ENCODE measurements at regions not wholly inside any gene's neighbourhood (a gene's known extent, or its start where the extent isn't known, plus 50 kb on each side); places are given as distances from the start of the nearest gene placed in this dataset.

DNA sequence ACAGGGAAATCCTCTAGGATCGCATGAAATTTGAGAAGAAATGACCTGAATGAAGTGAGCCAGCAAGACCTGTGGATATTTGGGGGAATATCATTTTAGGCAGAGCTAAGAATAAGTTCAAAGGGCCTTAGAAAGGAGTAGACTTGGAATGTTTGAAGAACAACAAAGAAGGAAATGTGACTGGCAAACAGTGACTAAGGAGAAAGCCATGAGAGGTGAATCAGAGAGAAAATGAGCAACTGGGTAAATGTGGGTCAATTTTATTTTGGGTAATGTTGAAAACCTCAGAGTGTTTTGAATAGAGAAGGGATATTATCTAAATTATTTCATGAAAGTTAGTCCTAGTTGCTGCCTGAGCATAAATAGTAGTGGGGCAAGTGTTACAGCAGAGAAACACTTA lies 672.8 kb downstream of the LMO4 start:
- no peak for DNase-seq (ENCODE audit: low spot score)

DNA sequence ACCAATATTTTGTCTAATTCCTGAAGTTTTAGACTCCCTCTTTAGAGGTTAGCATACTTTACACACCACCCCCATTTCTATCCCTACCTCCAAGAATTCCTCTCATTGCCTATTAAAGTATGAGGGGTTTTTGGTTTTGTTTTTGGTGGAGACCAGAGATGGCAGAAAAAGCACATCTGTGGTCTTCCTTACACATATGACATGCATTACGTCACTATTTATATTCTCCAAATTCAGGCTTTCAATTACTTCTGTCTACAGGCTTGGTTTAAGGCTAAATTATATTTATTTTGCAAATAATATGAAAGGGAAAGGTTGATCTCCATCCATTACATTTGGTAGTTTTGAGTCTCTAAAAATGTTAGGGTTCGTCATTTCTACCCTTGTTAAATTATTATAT lies 674.6 kb downstream of the LMO4 start:
- DNase-seq (ENCODE audit: low spot score), result no peak

DNA sequence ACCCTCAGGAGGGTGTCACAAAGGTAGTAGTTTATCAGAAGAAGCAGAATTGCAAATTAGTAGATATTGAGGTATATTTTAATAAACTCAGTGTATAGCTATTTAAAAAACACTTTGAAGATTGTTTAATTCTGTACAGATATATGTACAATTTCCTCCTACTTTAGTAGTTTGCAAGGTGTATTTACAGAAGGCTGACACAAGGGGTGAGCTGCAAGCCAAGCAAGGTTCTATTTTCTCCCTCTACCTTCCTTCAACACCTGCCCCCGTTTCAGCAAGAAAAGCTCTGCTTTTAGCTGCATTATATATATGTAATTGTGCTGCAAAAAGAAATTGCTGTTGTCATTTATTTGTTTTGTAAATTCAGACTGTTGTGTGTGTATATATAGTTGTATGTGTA lies 674.2 kb upstream of the PKN2 start:
- no peak for DNase-seq (ENCODE audit: low spot score)

DNA sequence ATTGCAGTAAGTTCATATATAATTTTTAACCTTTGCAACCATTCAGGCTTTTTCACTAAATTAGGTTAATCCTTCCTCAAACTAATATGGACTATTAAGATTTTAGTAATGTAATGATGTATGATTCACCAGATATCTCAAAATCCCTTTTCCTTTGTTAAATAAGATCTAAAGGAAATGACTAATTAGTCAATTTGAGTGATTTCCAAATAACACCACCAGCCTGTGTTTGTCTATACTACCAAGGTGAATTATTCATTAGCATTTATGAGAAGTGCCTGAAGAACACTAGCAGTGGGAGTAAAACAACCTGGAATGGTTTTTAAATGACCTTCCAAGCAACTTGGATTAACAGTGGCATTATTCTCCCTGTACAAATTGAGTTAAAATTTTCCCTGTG lies 670.6 kb upstream of the PKN2 start:
- no peak for DNase-seq (ENCODE audit: low spot score)

DNA sequence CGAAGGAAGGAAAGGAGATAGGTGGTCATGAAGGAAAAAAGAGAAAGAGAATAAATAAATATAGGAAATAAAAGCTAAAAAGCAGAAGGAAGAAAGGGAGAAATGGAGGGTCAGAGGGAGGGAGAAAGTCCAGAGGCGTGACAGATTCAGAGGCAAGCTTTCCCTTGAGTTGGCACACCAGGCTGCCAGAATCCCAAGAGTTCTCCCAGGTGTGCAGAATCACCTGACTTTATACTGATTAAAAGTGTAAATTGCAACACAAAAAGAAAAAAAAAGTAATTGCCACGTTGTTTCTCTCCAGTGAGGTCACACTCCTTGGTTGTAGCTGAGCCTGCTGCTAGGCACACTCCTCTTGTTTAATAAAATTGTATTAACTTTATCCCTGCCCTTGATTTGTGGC lies 669.9 kb upstream of the PKN2 start:
- no peak for DNase-seq (ENCODE audit: low spot score)

DNA sequence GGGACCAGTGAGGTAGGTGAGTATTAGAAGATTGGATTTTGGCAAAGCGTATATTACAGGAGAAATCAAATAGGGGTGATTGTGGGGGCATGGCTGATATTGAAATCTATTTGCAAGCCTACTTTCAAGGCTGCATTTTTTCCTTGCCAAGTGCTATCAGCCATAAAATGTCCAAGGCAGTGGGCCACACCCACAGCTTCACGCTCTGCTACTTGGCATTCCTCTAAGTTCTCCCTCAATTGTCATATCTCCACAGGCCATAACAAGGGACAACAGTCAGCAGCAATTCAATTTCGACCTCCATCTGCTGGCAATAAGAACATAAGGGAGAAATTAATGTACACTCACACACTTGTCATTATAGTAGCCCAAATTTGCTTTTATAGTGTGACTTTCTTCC lies 667.1 kb upstream of the PKN2 start:
- no peak for DNase-seq (ENCODE audit: low spot score)

DNA sequence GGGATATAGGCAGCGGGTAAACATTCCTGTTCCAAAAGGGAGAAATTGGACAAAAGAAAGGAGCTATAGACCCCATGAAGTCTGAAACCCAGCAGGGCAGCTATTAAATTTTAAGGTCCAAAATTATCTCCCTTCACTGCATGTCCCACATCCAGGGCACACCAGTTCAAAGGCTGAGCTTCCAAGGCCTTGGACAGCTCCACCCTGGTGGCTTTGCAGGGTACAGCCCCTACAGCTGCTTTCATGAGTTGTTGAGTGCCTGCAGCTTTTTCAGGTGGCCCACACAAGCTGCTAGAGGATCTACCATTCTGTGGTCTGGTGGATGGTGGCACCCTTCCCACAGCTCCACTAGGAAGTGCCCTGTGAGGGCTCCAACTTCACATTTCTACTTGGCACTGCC lies 662.5 kb upstream of the PKN2 start:
- DNase-seq (ENCODE audit: low spot score), result no peak

DNA sequence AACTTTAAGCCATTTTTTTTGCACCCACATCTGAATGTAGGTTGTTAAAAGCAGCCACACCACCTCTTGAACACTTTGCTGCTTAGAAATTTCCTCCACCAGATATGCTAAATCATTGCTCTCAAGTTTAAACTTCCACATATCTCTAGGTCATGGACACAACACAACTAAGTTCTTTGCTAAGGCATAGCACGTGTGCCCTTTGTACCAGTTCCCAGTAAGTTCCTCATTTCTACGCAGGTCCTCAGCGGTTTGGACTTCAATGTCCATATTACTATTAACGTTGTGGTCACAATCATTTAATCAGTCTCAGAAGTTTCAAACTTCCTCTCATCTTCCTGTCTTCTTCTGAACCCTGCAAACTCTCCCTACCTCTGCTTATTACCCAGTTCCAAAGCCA lies 661.6 kb upstream of the PKN2 start:
- no peak for DNase-seq (ENCODE audit: low spot score)

DNA sequence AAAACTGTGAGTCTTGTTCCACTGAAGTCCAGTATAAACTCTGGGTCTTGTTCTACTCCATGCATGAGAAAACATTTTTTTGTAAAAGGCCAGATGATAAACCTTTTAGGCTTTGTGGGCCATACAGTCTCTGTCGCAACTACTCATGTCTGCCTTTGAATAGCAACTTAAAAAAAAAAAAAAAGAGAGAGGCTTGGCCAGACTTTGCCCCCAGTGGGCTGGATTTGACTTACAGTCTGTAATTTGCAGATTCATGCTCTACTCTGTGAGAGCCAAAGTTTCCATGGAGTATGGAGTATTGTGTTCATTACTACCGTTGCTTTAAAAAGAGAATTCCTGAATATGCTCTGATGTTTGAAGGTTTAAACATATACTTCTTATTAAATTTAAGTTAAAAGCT lies 654.9 kb upstream of the PKN2 start:
- no peak for DNase-seq (ENCODE audit: low spot score)

DNA sequence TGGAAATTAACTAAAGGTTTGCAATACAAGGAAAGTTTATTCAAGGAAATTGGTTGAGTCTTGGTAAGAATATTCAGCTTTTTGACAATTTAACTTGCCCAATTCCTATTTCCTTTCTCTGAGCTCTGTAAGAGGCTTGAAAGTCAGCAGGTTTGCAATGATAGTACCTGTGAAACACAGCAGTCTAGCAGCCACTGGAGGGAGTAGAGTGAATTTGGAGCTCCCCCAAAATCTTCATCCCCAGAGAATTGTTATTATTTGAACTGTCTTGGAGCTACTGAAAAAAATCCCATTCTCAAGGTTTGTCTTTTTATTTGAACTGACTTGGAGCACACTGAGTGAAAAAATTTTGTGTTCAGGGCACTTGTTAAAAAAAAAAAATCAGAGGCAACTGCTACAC lies 654.2 kb upstream of the PKN2 start:
- DNase-seq (ENCODE audit: low spot score), result no peak

DNA sequence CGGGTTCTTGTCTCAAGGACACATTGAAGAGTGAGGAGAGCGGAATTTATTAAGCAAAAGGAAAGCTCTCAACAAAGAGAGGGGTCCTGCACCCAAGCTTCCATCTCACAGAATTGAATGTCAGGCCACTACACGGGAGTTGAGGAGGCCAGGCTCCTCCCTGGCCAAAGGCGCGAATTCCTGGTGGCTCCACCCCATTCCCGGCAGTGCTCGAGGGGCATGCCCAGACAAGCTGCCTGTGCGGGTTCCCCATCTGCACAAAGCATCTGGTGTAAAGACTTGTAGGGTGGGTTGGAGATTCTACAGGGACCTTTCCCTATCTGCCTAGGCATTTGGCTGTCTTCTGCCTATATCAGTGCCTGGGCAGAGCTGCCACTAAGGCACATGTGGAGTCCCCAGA lies 648.5 kb upstream of the PKN2 start:
- DNase-seq (ENCODE audit: low spot score), result no peak

DNA sequence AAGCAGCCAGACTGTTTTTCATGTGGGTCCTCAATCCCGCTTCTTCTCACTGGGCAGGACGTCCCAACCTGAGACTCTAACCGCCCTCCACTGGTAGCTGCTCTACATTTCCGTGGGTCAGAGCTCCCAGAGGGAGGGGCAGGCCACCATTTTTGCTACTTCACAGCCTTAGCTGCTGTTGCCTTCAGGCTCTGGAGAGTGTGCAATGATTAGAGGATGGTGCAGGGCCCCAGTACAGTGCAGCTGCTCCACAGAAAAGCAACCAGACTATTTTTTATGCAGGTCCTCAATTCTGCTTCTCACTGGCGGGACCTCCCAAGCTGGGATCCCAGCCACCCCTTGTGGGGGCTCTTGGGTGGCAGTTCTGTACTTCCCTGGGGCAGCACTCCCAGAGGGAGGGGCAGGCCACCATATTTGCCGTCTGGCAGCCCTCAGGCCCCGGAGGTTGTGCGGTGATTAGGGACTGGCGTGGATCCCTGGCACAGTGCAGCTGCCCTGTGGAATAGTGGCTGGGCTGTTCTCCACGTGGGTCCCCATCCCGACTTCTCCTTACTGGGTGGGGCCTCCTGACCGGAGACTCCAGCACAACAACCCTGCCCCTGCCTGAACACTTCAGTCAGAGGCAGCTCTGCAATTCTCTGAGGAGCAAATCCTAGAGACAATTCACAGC lies 647.6 kb upstream of the PKN2 start:
- DNase-seq (ENCODE audit: low spot score), result no peak

DNA sequence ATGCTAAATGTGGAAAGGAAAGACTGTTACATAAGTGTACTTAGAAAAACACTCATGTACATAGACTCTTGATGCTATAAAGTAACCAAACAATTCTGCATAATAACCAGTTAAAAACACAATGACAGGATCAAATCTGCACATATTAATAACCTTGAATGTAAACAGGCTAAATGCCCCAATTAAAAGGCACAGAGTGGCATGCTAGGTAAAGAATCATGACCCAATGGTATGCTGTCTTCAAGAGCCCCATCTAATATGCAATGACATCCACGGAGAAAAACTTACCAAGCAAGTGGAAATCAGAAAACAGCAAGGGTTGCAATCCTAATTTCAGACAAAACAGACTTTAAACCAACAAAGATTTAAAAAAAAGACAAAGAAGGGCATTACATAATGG lies 644.8 kb upstream of the PKN2 start:
- DNase-seq (ENCODE audit: low spot score), result no peak

DNA sequence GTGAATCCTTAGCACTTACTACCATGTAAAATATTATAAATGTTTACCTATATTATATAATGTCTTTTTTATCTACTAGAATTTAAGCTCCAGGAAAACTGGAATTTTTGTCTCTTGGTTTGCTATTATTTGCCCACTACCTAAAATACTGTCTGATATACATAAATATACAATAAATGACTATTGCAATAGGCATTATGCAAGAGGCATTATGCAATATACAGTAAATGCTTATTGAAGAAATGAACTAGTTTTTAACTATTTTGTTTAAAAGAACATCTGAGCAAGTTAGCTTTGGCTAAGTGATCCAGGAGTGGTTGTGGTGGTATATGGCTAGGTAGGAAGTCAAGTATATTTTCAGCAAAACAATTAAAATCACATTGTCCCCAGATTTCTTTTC lies 640.2 kb upstream of the PKN2 start:
- DNase-seq (ENCODE audit: low spot score), result no peak

DNA sequence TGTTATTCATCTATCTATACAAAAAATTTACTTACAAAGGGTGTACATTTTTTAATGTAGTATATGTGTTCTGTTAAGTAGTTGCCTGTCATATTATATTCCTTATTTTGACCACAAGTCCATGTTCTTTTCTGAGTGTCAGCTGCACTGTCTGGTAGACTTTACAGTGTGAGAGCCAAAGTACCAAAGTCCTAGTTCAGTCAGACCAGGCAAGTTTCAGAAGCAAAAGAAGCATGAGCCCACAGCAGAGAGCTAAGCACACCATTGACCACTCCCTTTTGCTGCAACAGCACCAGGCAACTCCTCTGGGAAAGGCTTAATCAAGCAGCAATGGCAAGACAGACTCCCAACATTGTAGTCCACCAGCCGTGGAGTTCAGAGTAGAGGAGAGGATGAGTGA lies 631.9 kb upstream of the PKN2 start:
- no peak for DNase-seq (ENCODE audit: low spot score)

DNA sequence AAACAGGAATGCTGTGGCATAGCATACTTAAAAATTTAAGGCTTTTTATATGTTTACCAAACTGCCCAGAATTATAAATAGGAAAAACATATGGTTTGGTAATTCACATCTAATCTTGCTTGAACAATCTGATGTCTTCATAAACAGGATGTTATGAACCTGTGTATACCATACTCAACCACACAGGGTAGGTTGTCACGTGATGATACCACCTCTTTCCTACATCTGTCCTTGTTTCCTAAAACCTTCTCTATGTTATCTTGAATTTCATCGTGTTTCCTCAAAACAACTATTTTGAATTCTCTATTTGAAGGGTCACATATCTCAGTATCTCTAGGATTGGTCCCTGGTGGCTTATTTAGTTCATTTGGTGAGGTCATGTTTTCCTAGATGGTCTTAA lies 631.0 kb upstream of the PKN2 start:
- no peak for DNase-seq (ENCODE audit: low spot score)

DNA sequence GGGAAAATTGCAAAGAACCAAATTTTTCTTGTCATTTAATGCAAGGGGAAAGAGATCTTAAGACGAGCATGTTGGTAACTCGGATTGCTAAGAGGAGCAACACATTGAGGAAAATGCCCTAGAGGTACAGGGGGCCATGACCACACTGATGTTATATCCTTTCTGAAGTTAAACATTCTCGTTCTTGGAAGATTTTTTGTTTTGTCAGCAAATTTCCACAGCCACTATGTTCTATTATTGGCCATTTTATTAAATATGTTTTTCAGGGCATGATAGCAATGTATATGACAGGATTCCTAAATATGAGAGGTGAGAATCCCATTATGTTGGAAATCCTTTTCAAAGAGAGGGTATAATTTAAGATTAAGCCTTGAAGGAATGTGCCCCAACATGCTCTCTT lies 627.2 kb upstream of the PKN2 start:
- no peak for DNase-seq (ENCODE audit: low spot score)

DNA sequence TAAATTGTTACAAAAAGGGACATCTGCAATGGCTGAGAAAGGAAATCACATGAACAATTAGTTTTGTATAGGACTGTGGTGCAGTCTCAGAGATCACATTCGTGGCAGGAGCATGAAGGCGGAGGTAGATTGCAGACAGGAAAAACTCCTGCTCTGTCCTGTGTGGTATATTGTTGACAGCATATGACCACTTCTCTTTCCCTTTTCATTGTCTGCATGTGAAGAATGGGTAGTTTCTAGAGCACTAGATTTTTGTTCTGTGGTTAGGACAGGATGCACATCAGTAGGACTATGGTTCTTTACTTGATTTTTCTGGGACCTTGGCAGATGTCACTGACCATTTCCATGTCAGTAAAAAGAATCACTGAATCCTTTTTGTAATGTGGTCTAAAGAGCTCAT lies 625.9 kb upstream of the PKN2 start:
- DNase-seq (ENCODE audit: low spot score), result no peak

DNA sequence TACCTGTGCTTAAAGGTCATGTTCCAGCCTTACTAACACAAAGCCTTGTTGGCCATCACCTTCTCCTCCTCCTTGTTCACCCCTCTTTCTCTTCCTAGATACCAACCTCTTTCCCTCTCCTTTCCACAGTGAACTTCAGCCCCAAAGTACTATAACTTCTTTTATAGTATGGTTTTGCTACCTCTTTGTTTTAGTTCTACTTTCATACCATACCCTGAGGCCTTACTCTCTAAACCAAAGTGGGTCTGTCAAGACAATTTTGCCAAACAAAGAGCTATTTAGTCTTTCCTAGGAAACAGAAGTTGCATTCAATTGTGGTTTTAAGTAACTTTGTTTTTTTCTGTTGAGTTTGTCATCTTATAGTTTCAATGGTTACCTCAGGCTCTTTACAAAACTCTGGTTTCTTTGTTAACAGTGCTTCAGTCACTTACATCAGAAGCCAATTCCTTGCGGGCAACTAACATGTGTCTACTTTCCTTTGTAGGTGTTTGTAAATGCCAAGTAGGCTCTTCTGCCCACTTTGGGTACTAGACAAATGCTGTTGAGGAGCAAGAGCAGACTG lies 623.9 kb upstream of the PKN2 start:
- DNase-seq (ENCODE audit: low spot score), result no peak

DNA sequence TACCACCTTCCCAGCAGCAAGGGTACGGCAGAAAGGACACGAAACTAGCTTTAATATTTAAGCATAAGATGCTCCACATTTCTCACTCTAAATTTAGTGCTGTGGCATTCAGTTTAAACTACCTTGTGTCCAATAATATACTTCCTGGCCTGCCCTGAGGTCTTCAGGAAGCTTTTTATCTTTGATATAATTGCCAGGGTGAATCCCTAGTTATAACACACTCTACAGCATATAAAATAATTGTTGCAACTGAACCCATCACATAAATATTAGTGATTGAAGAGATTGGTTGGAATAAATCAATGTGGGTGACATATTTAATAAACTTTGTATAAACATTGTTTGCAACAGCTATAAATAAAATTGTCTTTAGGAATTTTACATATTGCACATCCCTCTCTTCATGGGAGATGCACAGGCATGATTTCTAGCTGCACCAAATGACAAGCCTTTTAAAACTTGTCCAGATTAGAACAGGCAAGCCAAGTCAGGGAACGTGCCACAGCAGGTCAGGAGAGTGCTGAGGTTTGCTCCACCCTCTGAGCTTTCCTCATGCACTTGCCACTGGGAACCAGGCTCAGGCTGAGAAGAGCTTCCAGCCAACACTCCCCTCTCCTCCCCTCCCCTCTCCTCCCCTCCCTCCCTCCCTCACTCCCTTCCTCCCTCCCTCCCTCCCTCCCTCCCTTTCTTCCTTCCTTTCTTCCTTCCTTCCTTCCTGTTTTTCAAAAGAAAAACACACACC lies 623.2 kb upstream of the PKN2 start:
- peak; percentile 25 for DNase-seq (ENCODE audit: low spot score)

DNA sequence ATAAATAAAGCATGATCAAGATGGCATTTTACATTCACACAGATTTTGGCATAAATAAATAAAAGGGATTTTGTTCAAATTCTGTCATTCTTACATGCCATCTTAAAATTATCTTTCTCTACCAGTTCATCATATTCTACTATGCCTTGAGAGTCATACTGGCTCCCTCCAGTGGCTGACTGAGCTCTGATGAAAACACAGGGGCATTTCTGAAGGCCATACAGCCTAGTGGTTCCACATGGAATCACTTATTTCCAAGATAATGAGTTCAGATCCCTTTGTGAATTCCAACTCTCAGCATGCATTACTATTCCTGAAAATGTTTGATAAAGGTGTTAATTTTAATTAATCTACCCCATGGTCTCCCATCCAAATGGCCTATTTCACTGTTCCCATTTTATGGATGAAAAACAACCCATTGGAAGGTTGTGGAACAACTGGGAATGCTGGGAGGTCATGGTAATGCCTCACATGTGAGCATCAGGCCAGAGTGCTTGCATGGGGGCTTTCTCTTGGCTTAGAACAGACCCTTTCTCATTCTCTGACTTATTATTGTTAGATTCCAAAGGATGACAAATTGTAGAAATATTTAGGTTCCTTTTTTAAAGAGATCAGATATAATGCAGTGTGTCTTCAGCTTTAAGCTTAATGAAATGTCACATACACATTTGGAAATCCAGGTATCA lies 622.4 kb upstream of the PKN2 start:
- peak; percentile 57 for DNase-seq (ENCODE audit: low spot score)

DNA sequence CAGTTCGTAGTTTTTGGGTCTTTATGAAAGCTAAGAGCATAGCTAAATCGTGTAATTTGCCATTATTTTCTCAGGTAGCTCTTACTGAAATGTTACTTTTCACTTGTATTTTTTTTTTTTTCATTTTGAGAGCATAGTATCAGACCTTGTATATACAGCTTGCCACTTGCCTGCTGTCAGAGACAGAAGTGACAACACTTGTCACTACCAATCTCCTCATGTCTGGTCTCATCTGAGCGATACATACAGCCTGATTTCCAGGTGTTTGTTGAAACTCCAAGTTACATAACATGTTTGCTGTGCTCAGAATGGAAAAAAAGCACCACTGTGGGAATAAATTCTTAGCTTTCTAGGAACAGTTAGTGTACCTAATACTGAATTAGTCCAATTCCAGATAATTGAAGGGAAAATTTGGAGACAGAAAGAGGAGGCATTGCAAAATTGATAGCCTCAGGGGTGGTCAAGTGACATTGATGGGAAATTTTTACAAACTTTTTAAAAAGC lies 621.4 kb upstream of the PKN2 start:
- DNase-seq (ENCODE audit: low spot score), result no peak

DNA sequence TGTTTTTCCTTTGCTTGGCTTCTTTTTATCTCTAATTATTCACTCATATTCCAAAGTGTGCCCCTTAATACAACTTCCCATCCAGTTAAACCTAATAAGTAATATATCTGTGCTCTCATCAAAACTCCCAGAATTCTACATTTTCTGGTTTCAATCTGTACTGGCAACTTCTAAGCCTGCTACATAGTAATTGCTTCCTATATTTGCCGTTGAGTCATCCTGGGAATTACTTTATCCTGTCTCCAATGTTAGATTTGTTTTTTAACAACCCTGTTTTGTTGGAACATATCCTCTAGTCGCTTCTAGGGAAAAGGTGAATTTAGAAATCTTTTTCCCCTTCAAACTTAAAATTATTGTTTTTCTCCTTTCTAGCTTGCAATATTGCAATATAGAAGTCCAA lies 620.5 kb upstream of the PKN2 start:
- DNase-seq (ENCODE audit: low spot score), result no peak
